ENCODE measurements at regions not wholly inside any gene's neighbourhood (a gene's known extent, or its start where the extent isn't known, plus 50 kb on each side); places are given as distances from the start of the nearest gene placed in this dataset.

- H3K27me3 ChIP-seq (ENCODE audit: control insufficient read depth, insufficient read depth, low read length) = peaks cover 21% of the 10 kb centered on the region
- H3K9me3 ChIP-seq (ENCODE audit: control insufficient read depth, insufficient read depth, low read depth, low read length) = no peaks in the 10 kb centered on the region
- H3K27ac ChIP-seq (ENCODE audit: insufficient read depth, low read length) = no peak overlapping the region
- H4K20me1 ChIP-seq (ENCODE audit: control insufficient read depth, extremely low read depth, insufficient read depth, low read length) = no peaks in the 10 kb centered on the region
- no peaks in the 10 kb centered on the region for H3K36me3 ChIP-seq (ENCODE audit: control insufficient read depth, insufficient read depth, low read length)
- H3K4me2 ChIP-seq (ENCODE audit: extremely low read depth, insufficient read depth, low read length) = no peak overlapping the region
- no peak overlapping the region for H2AFZ ChIP-seq (ENCODE audit: low read length)
- no peak for TF ChIP-seq CTCF (conservative IDR thresholded peaks at IDR 0.05 in 1 of 2, IDR thresholded peaks at IDR 0.05 in 1 of 2; ENCODE audit: low read depth in 1 of 2, low read length in 2 of 2)
- TF ChIP-seq EZH2 (IDR thresholded peaks at IDR 0.05; ENCODE audit: low read length, missing control alignments) = no peak
- no peak overlapping the region for H3K4me3 ChIP-seq (replicated peaks in 1 of 4; ENCODE audit: control extremely low read depth in 1 of 4, insufficient read depth in 1 of 4, low read depth in 3 of 4, low read length in 4 of 4)
- DNase-seq (ENCODE audit: low read depth in 2 of 2) = no peak
- H3K9ac ChIP-seq (ENCODE audit: insufficient read depth, low read length) = no peak overlapping the region
- peaks cover 4% of the 10 kb centered on the region for H3K4me1 ChIP-seq (ENCODE audit: control insufficient read depth, extremely low read depth, insufficient read depth, low read length)
- no peaks in the 10 kb centered on the region for H3K79me2 ChIP-seq (ENCODE audit: control insufficient read depth, insufficient read depth, low read length)
Measured at GRCh38 chr2:242030858-242031257, 161.3 kb downstream of the RTP5 start.

- DNase-seq (ENCODE audit: low read depth in 2 of 2) = peak; percentile 96 to 97
- Histone ChIP-seq H4K20me1 (ENCODE audit: control insufficient read depth, extremely low read depth, insufficient read depth, low read length) (no peaks in the 10 kb centered on the region), H2AFZ (ENCODE audit: low read length) (no peak overlapping the region), H3K27me3 (ENCODE audit: control insufficient read depth, insufficient read depth, low read length) (peaks cover 27% of the 10 kb centered on the region), H3K27ac (ENCODE audit: insufficient read depth, low read length) (no peak overlapping the region), H3K4me2 (ENCODE audit: extremely low read depth, insufficient read depth, low read length) (no peak overlapping the region), H3K79me2 (ENCODE audit: control insufficient read depth, insufficient read depth, low read length) (no peaks in the 10 kb centered on the region), H3K9me3 (ENCODE audit: control insufficient read depth, insufficient read depth, low read depth, low read length) (no peaks in the 10 kb centered on the region), H3K36me3 (ENCODE audit: control insufficient read depth, insufficient read depth, low read length) (no peaks in the 10 kb centered on the region), H3K9ac (ENCODE audit: insufficient read depth, low read length) (no peak overlapping the region), H3K4me1 (ENCODE audit: control insufficient read depth, extremely low read depth, insufficient read depth, low read length) (peaks cover 4% of the 10 kb centered on the region), H3K4me3 (replicated peaks in 1 of 4; ENCODE audit: control extremely low read depth in 1 of 4, insufficient read depth in 1 of 4, low read depth in 3 of 4, low read length in 4 of 4) (no peak overlapping the region)
- TF ChIP-seq CTCF (conservative IDR thresholded peaks at IDR 0.05 in 1 of 2, IDR thresholded peaks at IDR 0.05 in 1 of 2; ENCODE audit: low read depth in 1 of 2, low read length in 2 of 2) (no peak), EZH2 (IDR thresholded peaks at IDR 0.05; ENCODE audit: low read length, missing control alignments) (no peak)
Measured at GRCh38 chr2:242031481-242032019, 162.0 kb downstream of the RTP5 start.

GRCh38 chr2:242032780-242033656 is 163.5 kb downstream of the RTP5 start:
- no peak for TF ChIP-seq CTCF (conservative IDR thresholded peaks at IDR 0.05 in 1 of 2, IDR thresholded peaks at IDR 0.05 in 1 of 2; ENCODE audit: low read depth in 1 of 2, low read length in 2 of 2)
- H3K4me1 ChIP-seq (ENCODE audit: control insufficient read depth, extremely low read depth, insufficient read depth, low read length) = peaks cover 4% of the 10 kb centered on the region
- no peak overlapping the region for H3K4me3 ChIP-seq (replicated peaks in 1 of 4; ENCODE audit: control extremely low read depth in 1 of 4, insufficient read depth in 1 of 4, low read depth in 3 of 4, low read length in 4 of 4)
- H3K9me3 ChIP-seq (ENCODE audit: control insufficient read depth, insufficient read depth, low read depth, low read length) = no peaks in the 10 kb centered on the region
- no peak overlapping the region for H2AFZ ChIP-seq (ENCODE audit: low read length)
- no peaks in the 10 kb centered on the region for H3K79me2 ChIP-seq (ENCODE audit: control insufficient read depth, insufficient read depth, low read length)
- H3K4me2 ChIP-seq (ENCODE audit: extremely low read depth, insufficient read depth, low read length) = no peak overlapping the region
- H3K36me3 ChIP-seq (ENCODE audit: control insufficient read depth, insufficient read depth, low read length) = no peaks in the 10 kb centered on the region
- peaks cover 25% of the 10 kb centered on the region for H3K27me3 ChIP-seq (ENCODE audit: control insufficient read depth, insufficient read depth, low read length)
- no peak overlapping the region for H3K9ac ChIP-seq (ENCODE audit: insufficient read depth, low read length)
- H4K20me1 ChIP-seq (ENCODE audit: control insufficient read depth, extremely low read depth, insufficient read depth, low read length) = no peaks in the 10 kb centered on the region
- DNase-seq (ENCODE audit: low read depth in 2 of 2) = no peak
- H3K27ac ChIP-seq (ENCODE audit: insufficient read depth, low read length) = no peak overlapping the region

Data from fibroblast of lung (primary cell).